HL-60 (cell line): ENCODE measurements at regions not wholly inside any gene's neighbourhood (a gene's known extent, or its start where the extent isn't known, plus 50 kb on each side); places are given as distances from the start of the nearest gene placed in this dataset.

Experiments used
- DNase-seq, 2 experiments: peaks; one replicate each; pipeline ENCODE4 v3.0.0-alpha.2; 2010 to 2020; ENCODE audit warnings: low read depth in 1 of 2, low spot score in 1 of 2
- H3K27ac ChIP-seq: fragments of 250-450 bp; sonication (Bioruptor Pico); replicated peaks from 2 replicates; pipeline ENCODE4 v1.5.1; 2020; ENCODE audit warnings: mild to moderate bottlenecking, moderate library complexity
- H3K27me3 ChIP-seq: fragments of 250-450 bp; sonication (Bioruptor Pico); 2 replicates; pipeline ENCODE4 v1.5.1; 2021; ENCODE audit warnings: mild to moderate bottlenecking, moderate library complexity; ENCODE audit not compliant: insufficient read depth, poor library complexity, severe bottlenecking
- H3K4me3 ChIP-seq: replicated peaks from 2 replicates; pipeline ENCODE4 v1.5.1; 2011; ENCODE audit warnings: mild to moderate bottlenecking, control low read depth, low read length; ENCODE audit not compliant: insufficient read depth
- CTCF ChIP-seq: IDR thresholded peaks from one replicate; pipeline ENCODE4 v1.5.1; 2011; ENCODE audit warnings: low read length, control low read depth, inconsistent platforms; ENCODE audit not compliant: insufficient read depth
- GABPA ChIP-seq: IDR thresholded peaks from 2 replicates; pipeline ENCODE4 v1.6.1; 2012; ENCODE audit warnings: low read depth
- POLR2AphosphoS5 ChIP-seq: IDR thresholded peaks from 2 replicates; pipeline ENCODE4 v1.6.1; 2012; ENCODE audit warnings: low read depth
- REST ChIP-seq: IDR thresholded peaks from 2 replicates; pipeline ENCODE4 v1.6.1; 2012; ENCODE audit warnings: low read depth; ENCODE audit not compliant: insufficient replicate concordance
- SPI1 ChIP-seq: IDR thresholded peaks from 2 replicates; pipeline ENCODE4 v1.6.1; 2012; ENCODE audit warnings: low read depth, mild to moderate bottlenecking, borderline replicate concordance

DNA sequence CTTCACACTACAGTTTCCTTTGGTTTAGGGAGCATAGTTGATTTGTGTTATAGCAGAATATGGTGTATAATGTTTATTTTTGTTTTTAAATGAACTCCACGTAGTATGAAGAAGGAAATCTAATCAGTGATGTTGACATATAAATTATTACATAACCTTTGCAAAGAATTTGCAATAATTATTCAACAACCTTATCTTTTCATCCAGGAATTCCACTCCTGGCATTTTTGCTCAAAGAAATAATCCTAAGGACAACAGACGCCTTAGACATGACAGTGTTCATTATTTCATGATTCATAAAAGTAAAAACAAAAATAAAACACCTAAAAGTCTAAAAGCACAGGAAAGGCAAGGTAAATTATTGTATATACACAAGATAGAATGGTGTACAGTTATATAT is 229.2 kb downstream of the EPM2A start:
- no peak overlapping the region for H3K27ac ChIP-seq
- no peak for DNase-seq
- TF ChIP-seq REST (no peak), POLR2AphosphoS5 (no peak), GABPA (no peak), CTCF (no peak), SPI1 (no peak)
- H3K27me3 ChIP-seq, result no peaks in the 10 kb centered on the region
- H3K4me3 ChIP-seq, result no peak overlapping the region

- Histone ChIP-seq H3K27ac (no peak overlapping the region), H3K27me3 (no peaks in the 10 kb centered on the region), H3K4me3 (no peak overlapping the region)
- no peak for TF ChIP-seq SPI1
- no peak for TF ChIP-seq POLR2AphosphoS5
- no peak for TF ChIP-seq GABPA
- no peak for TF ChIP-seq CTCF
- no peak for TF ChIP-seq REST
- DNase-seq, result no peak
Observed at GRCh38 chr6:145506565-145506964, 228.8 kb downstream of the EPM2A start.

GRCh38 chr6:145507239-145507638 is 228.1 kb downstream of the EPM2A start:
- H3K27ac ChIP-seq, result no peak overlapping the region
- H3K27me3 ChIP-seq, result no peaks in the 10 kb centered on the region
- no peak for DNase-seq
- no peak overlapping the region for H3K4me3 ChIP-seq
- TF ChIP-seq SPI1 (no peak), GABPA (no peak), CTCF (no peak), REST (no peak), POLR2AphosphoS5 (no peak)
